ENCODE measurements at regions not wholly inside any gene's neighbourhood (a gene's known extent, or its start where the extent isn't known, plus 50 kb on each side); places are given as distances from the start of the nearest gene placed in this dataset.

DNA sequence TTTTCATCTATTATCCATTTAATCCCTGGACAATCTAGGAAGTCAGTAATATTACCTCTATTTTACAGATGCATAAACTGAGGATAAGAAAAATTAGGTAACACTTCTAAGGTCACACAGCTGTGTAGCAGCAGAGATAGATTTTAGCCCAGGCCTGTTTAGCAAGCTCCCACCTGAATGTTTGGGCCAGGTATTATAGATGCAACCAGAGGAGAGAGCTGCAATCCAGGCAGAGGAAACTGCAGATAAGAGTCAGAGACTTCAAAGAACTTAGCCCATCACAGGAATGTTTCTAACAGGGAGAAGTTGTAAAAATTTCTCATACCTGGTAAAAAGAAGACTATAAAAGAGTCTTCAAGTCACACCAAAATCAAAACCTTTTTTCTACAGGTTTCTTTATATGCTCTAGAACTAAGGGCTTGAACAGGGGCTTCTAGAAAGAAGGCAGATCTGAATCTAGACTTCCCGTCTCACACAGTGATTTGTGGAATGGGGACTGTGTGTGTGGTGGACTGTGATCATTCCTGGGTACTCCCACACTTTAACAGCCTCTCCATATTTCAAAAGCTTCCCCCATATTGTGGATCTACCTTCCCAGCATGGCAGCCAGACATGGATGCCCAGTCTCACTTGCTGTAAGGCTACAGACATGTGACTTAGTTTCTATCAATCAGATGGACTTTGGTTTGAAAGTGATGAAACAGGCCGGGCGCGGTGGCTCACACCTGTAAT is 128.7 kb downstream of the TLR5 start:
- no peak overlapping the region for H3K4me3 ChIP-seq (ENCODE audit: low read length)
- TF ChIP-seq, protein P1, sequence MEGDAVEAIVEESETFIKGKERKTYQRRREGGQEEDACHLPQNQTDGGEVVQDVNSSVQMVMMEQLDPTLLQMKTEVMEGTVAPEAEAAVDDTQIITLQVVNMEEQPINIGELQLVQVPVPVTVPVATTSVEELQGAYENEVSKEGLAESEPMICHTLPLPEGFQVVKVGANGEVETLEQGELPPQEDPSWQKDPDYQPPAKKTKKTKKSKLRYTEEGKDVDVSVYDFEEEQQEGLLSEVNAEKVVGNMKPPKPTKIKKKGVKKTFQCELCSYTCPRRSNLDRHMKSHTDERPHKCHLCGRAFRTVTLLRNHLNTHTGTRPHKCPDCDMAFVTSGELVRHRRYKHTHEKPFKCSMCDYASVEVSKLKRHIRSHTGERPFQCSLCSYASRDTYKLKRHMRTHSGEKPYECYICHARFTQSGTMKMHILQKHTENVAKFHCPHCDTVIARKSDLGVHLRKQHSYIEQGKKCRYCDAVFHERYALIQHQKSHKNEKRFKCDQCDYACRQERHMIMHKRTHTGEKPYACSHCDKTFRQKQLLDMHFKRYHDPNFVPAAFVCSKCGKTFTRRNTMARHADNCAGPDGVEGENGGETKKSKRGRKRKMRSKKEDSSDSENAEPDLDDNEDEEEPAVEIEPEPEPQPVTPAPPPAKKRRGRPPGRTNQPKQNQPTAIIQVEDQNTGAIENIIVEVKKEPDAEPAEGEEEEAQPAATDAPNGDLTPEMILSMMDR (conservative IDR thresholded peaks at IDR 0.05; ENCODE audit: low read length), result no peak
- DNase-seq (ENCODE audit: low read depth), result no peak

DNA sequence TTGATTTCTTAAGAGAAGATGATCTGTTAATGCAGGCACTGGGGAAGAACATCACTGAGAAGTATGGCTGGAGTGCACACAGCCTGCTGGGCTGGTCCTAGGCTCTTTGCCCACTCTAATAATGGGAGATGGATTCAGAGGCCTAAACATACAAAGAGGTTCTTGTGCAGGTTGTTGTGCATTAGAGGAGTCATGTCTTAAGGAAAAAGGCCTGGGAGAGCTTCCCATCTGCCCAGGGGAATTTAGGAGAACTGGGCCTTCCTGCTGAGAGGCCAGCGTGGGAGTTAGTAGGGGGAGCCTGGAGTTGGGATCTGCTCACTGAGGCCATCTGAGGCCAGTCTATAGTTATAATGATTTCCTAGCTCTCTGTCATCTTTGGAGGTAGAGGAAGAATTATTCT is 126.7 kb downstream of the TLR5 start:
- TF ChIP-seq, protein P1 (conservative IDR thresholded peaks at IDR 0.05; ENCODE audit: low read length), result no peak
- H3K4me3 ChIP-seq (ENCODE audit: low read length), result no peak overlapping the region
- no peak for DNase-seq (ENCODE audit: low read depth)

DNA sequence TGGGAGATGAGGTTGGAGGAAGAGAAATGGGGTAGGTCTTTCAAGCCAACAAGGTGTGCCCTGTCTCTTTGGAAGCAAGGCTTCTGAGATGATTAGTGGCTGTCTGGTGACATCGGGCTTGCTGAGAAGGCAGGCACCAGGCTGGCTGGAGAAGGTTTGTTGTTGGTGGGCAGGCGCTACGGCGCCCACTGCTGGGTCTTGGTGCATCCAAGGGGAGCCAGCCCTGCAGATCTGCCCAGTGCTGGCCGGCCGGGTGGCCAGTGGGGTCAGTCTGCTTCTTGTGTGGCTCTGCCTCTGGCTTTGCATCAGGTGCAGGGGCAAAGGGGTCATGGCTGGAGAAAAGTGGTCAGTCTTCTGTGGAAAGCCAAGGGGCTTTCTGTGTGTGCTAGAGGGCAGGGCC is 126.2 kb downstream of the TLR5 start:
- H3K4me3 ChIP-seq (ENCODE audit: low read length), result no peak overlapping the region
- DNase-seq (ENCODE audit: low read depth), result no peak
- TF ChIP-seq, protein P1 (conservative IDR thresholded peaks at IDR 0.05; ENCODE audit: low read length), result no peak

DNA sequence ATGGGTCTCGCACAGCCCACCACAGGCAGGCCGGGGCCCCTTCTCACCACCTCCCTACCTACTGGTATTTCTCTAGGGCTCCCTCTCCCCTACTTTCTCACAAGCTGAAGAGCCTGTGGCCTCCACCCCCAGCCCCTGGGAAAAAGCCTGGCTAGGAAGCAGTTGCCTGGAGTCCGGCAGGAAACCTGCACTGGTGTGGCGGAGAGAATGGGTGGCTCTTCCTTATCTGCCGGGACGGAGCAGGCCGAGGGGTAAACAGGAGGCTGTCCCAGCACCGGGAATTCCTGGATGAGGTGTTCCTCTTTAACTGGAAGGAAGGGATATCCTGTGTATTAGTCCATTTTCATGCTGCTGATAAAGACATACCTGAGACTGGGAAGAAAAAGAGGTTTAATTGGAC is 125.8 kb downstream of the TLR5 start:
- no peak overlapping the region for H3K4me3 ChIP-seq (ENCODE audit: low read length)
- no peak for DNase-seq (ENCODE audit: low read depth)
- TF ChIP-seq, protein P1 (conservative IDR thresholded peaks at IDR 0.05; ENCODE audit: low read length), result no peak

DNA sequence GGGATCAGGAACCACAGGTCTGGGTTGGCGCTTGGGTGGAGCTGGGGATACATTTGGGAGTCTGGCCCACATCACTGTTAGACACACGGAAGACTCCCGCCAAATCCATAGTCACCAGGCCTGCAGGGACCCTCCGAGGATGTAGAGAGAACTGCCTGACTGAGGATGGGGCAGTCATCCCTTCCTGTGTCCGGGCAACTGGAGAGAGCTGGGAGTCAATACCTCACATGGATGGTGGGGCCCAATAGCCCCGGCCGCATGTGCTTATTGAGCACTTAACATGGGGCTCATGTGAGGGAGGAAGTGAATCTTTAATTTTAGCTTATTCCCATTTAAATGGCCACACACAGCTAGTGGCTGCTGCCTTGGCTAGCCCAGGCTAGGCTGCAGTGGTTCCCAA is 124.5 kb downstream of the TLR5 start:
- DNase-seq (ENCODE audit: low read depth), result no peak
- TF ChIP-seq, protein P1 (conservative IDR thresholded peaks at IDR 0.05; ENCODE audit: low read length), result no peak
- H3K4me3 ChIP-seq (ENCODE audit: low read length), result no peak overlapping the region

DNA sequence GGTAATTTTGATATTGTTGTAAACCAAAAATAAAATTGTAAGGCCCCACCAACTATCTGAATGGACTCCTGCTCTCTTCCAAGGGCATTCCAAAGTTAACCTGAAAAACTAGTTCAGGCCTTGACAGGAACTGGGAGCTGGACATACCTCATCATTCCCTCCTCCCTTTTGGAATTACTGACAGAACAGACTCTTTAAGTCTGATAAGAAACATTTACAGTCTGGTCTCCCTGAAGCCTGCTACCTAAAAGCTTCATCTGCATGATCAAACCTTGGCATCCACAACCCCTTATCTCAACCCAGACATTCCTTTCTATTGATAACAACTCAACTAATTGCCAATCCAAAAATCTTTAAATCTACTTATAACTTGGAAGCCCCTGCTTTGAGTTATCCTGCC is 123.8 kb downstream of the TLR5 start:
- DNase-seq (ENCODE audit: low read depth), result no peak
- H3K4me3 ChIP-seq (ENCODE audit: low read length), result no peak overlapping the region
- TF ChIP-seq, protein P1 (conservative IDR thresholded peaks at IDR 0.05; ENCODE audit: low read length), result no peak

DNA sequence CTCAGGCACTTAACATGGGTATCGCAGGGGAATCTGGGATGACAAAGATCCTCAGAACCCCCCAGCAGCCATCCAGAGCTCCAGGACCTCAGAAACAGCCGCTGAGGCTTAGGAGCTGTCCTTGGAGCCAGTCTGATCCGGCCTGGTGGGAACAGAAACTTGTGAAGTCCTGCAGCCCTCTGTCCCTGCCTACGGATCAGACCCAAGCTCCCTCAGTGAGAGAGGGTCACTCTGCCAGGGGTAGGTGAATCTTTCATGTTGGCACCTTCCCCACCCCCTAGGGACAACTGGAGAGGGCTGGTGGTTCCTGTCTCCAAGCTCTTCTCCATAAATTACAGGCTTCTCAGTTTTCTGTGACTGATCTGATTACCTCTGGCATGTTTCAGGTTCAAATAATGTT is 122.3 kb downstream of the TLR5 start:
- TF ChIP-seq, protein P1 (conservative IDR thresholded peaks at IDR 0.05; ENCODE audit: low read length), result no peak
- DNase-seq (ENCODE audit: low read depth), result no peak
- no peak overlapping the region for H3K4me3 ChIP-seq (ENCODE audit: low read length)
